Small intestine (tissue), 7 donors: ENCODE measurements at regions not wholly inside any gene's neighbourhood (a gene's known extent, or its start where the extent isn't known, plus 50 kb on each side); places are given as distances from the start of the nearest gene placed in this dataset.

ENCODE experiments used
- DNase-seq, 2 donors: peaks; one replicate each; pipeline versions ENCODE4 v3.0.0 to v3.0.0-alpha.2; 2013
- FAIRE-seq: peaks from 2 replicates; lab custom pipeline; 2012; peaks lifted over from hg19 to GRCh38; lab: Jason Lieb, UNC
- H3K27ac ChIP-seq, 3 donors: one replicate each; pipeline ENCODE4 v1.5.1; 2013; ENCODE audit warnings: low read length in 2 of 3, mild to moderate bottlenecking in 2 of 3, control low read depth in 1 of 3, inconsistent platforms in 1 of 3, low read depth in 1 of 3, moderate library complexity in 1 of 3
- H3K27me3 ChIP-seq, 3 donors: one replicate each; pipeline ENCODE4 v1.6.1; 2013; ENCODE audit warnings: low read length in 3 of 3, inconsistent platforms in 1 of 3; ENCODE audit not compliant: control insufficient read depth in 3 of 3, insufficient read depth in 3 of 3
- H3K36me3 ChIP-seq, 3 donors: one replicate each; pipeline ENCODE4 v1.6.1; 2013; ENCODE audit warnings: low read length in 3 of 3, inconsistent platforms in 1 of 3, low read depth in 1 of 3, mild to moderate bottlenecking in 1 of 3, moderate library complexity in 1 of 3; ENCODE audit not compliant: control insufficient read depth in 3 of 3, insufficient read depth in 2 of 3
- H3K4me1 ChIP-seq, 3 donors: one replicate each; pipeline ENCODE4 v1.6.1; 2013; ENCODE audit warnings: low read length in 2 of 3, inconsistent platforms in 1 of 3, low read depth in 1 of 3, mild to moderate bottlenecking in 1 of 3, moderate library complexity in 1 of 3; ENCODE audit not compliant: control insufficient read depth in 3 of 3, insufficient read depth in 2 of 3
- H3K4me3 ChIP-seq, 3 donors: one replicate each; pipeline ENCODE4 v1.5.1; 2013; ENCODE audit warnings: low read length in 3 of 3, control low read depth in 1 of 3, inconsistent platforms in 1 of 3, low read depth in 1 of 3, mild to moderate bottlenecking in 1 of 3, moderate library complexity in 1 of 3
- H3K9me3 ChIP-seq, 2 donors: one replicate each; pipeline ENCODE4 v1.6.1; 2013; ENCODE audit warnings: low read depth in 1 of 2, low read length in 1 of 2; ENCODE audit not compliant: control insufficient read depth in 2 of 2, insufficient read depth in 1 of 2
- WGBS, 3 donors: extraction: QIAGEN DNeasy Blood & Tissue Kit; methylation state at CpG; one replicate each; pipeline ENCODE4 v1.1.7; 2013; 5-methylcytosine and 5-hydroxymethylcytosine counted together
- donor health status: healthy with polysubstance abuse.
- donor health status: control.
- donor health status: control.
- donor health status: Bipolar disorder and iron deficiency.
- donor health status: healthy.

GRCh38 chrX:3204606-3205005 lies 141.8 kb downstream of the MXRA5 start:
- Histone ChIP-seq H3K9me3 (no peaks in the 10 kb centered on the region), H3K27me3 (no peaks in the 10 kb centered on the region), H3K36me3 (no peaks in the 10 kb centered on the region), H3K27ac (no peak overlapping the region), H3K4me3 (no peak overlapping the region), H3K4me1 (no peaks in the 10 kb centered on the region)
- DNase-seq: no peak
- WGBS, 3 donors: 43 to 59% (median 48%) methylated on average over 5 of the region's 5 CpGs
- FAIRE-seq: no peak

- no peak overlapping the region for H3K27ac ChIP-seq
- no peaks in the 10 kb centered on the region for H3K9me3 ChIP-seq
- H3K27me3 ChIP-seq: no peaks in the 10 kb centered on the region
- no peaks in the 10 kb centered on the region for H3K4me1 ChIP-seq
- no peaks in the 10 kb centered on the region for H3K36me3 ChIP-seq
- H3K4me3 ChIP-seq: no peak overlapping the region
- DNase-seq (no peak), FAIRE-seq (no peak)
- 8 to 74% (median 70%) methylated on average over 1 of the region's 1 CpG for WGBS, 3 donors
Measured at GRCh38 chrX:3195845-3196244, 150.6 kb downstream of the MXRA5 start.

GRCh38 chrX:3192835-3193234 lies 151.6 kb downstream of the ARSF start:
- FAIRE-seq: no peak
- no peaks in the 10 kb centered on the region for H3K4me1 ChIP-seq

GRCh38 chrX:3191796-3192195 lies 150.5 kb downstream of the ARSF start:
- no peak for FAIRE-seq
- 66 to 86% (median 81%) methylated on average over 5 of the region's 5 CpGs for WGBS, 3 donors
- no peak for DNase-seq

More at GRCh38 chrX:3192835-3193234, 151.6 kb downstream of the ARSF start:
- no peaks in the 10 kb centered on the region for H3K36me3 ChIP-seq
- DNase-seq: no peak
- no peak overlapping the region for H3K27ac ChIP-seq
- 56 to 75% (median 74%) methylated on average over 4 of the region's 4 CpGs for WGBS, 3 donors
- H3K9me3 ChIP-seq: no peaks in the 10 kb centered on the region
- no peaks in the 10 kb centered on the region for H3K27me3 ChIP-seq
- no peak overlapping the region for H3K4me3 ChIP-seq

GRCh38 chrX:3191201-3191600 lies 149.9 kb downstream of the ARSF start:
- H3K4me3 ChIP-seq: no peak overlapping the region
- 74 to 83% (median 80%) methylated on average over 3 of the region's 3 CpGs for WGBS, 3 donors
- H3K27me3 ChIP-seq: no peaks in the 10 kb centered on the region
- FAIRE-seq: no peak
- no peaks in the 10 kb centered on the region for H3K4me1 ChIP-seq
- H3K36me3 ChIP-seq: no peaks in the 10 kb centered on the region
- no peak overlapping the region for H3K27ac ChIP-seq
- no peaks in the 10 kb centered on the region for H3K9me3 ChIP-seq
- no peak for DNase-seq

More at GRCh38 chrX:3191796-3192195, 150.5 kb downstream of the ARSF start:
- Histone ChIP-seq H3K4me1 (no peaks in the 10 kb centered on the region), H3K27ac (no peak overlapping the region), H3K4me3 (no peak overlapping the region), H3K27me3 (no peaks in the 10 kb centered on the region), H3K36me3 (no peaks in the 10 kb centered on the region), H3K9me3 (no peaks in the 10 kb centered on the region)

- 44 to 71% (median 65%) methylated on average over 5 of the region's 5 CpGs for WGBS, 3 donors
- FAIRE-seq: no peak
- peak in 1 of 2 donors; percentile 0 for DNase-seq
- Histone ChIP-seq H3K4me1 (no peaks in the 10 kb centered on the region), H3K4me3 (no peak overlapping the region), H3K27me3 (no peaks in the 10 kb centered on the region), H3K27ac (peak overlapping the region in 1 of 3 donors; percentile 44), H3K36me3 (no peaks in the 10 kb centered on the region), H3K9me3 (no peaks in the 10 kb centered on the region)
Measured at GRCh38 chrX:3184176-3184930, 143.1 kb downstream of the ARSF start.

- DNase-seq (no peak), FAIRE-seq (no peak)
- H3K27ac ChIP-seq: no peak overlapping the region
- H3K9me3 ChIP-seq: no peaks in the 10 kb centered on the region
- no peaks in the 10 kb centered on the region for H3K36me3 ChIP-seq
- 56 to 71% (median 60%) methylated on average over 1 of the region's 1 CpG for WGBS, 3 donors
- H3K4me1 ChIP-seq: no peaks in the 10 kb centered on the region
- H3K27me3 ChIP-seq: no peaks in the 10 kb centered on the region
- no peak overlapping the region for H3K4me3 ChIP-seq
Measured at GRCh38 chrX:3181846-3182245, 140.6 kb downstream of the ARSF start.

- 85 to 97% (median 88%) methylated on average over 2 of the region's 2 CpGs for WGBS, 3 donors
- H3K27ac ChIP-seq: no peak overlapping the region
- no peaks in the 10 kb centered on the region for H3K27me3 ChIP-seq
- no peak overlapping the region for H3K4me3 ChIP-seq
- DNase-seq: no peak
- no peaks in the 10 kb centered on the region for H3K4me1 ChIP-seq
- no peaks in the 10 kb centered on the region for H3K9me3 ChIP-seq
- FAIRE-seq: no peak
- H3K36me3 ChIP-seq: no peaks in the 10 kb centered on the region
Measured at GRCh38 chrX:3178329-3178728, 137.1 kb downstream of the ARSF start.

GRCh38 chrX:3177851-3178250 lies 136.6 kb downstream of the ARSF start:
- no peak for FAIRE-seq
- Histone ChIP-seq H3K27ac (no peak overlapping the region), H3K27me3 (no peaks in the 10 kb centered on the region), H3K4me3 (no peak overlapping the region), H3K36me3 (no peaks in the 10 kb centered on the region), H3K9me3 (no peaks in the 10 kb centered on the region), H3K4me1 (no peaks in the 10 kb centered on the region)
- DNase-seq: no peak
- WGBS, 3 donors: 42 to 75% (median 52%) methylated on average over 4 of the region's 4 CpGs
